RWPE2 (cell line): ENCODE measurements at regions not wholly inside any gene's neighbourhood (a gene's known extent, or its start where the extent isn't known, plus 50 kb on each side); places are given as distances from the start of the nearest gene placed in this dataset.

Experiments used
- ATAC-seq: fragments of 200-7000 bp; cut with Tn5 transposase; 3 replicates; pipeline ENCODE4 v1.9.1; 2021; ENCODE audit warnings: low read depth
- DNase-seq: peaks from one replicate; pipeline ENCODE4 v3.0.0-alpha.2; 2020; ENCODE audit warnings: low spot score
- H3K27ac ChIP-seq: fragments of 450-650 bp; 2 replicates; pipeline ENCODE4 v1.5.1; 2017; ENCODE audit warnings: mild to moderate bottlenecking; ENCODE audit not compliant: poor library complexity, severe bottlenecking
- H3K27me3 ChIP-seq: fragments of 250-450 bp; sonication (Bioruptor Pico); 2 replicates; pipeline ENCODE4 v1.5.1; 2021; ENCODE audit warnings: mild to moderate bottlenecking, moderate library complexity; ENCODE audit not compliant: insufficient read depth, poor library complexity, severe bottlenecking
- H3K36me3 ChIP-seq: fragments of 250-450 bp; sonication (Bioruptor Pico); 2 replicates; pipeline ENCODE4 v1.5.1; 2020; ENCODE audit warnings: low read depth, mild to moderate bottlenecking, moderate library complexity
- H3K4me1 ChIP-seq: fragments of 250-450 bp; sonication (Bioruptor Pico); 2 replicates; pipeline ENCODE4 v1.5.1; 2021; ENCODE audit warnings: mild to moderate bottlenecking, moderate library complexity; ENCODE audit not compliant: insufficient read depth, poor library complexity, severe bottlenecking
- H3K4me3 ChIP-seq: fragments of 250-450 bp; sonication (Bioruptor Pico); 2 replicates; pipeline ENCODE4 v1.5.1; 2021; ENCODE audit warnings: mild to moderate bottlenecking, moderate library complexity; ENCODE audit not compliant: severe bottlenecking
- H3K9me3 ChIP-seq: fragments of 250-450 bp; sonication (Bioruptor Pico); 2 replicates; pipeline ENCODE4 v1.5.1; 2021; ENCODE audit warnings: mild to moderate bottlenecking, moderate library complexity; ENCODE audit not compliant: severe bottlenecking
- CTCF ChIP-seq: fragments of 450-650 bp; IDR thresholded peaks from one replicate; pipeline ENCODE4 v1.5.1; 2017; ENCODE audit warnings: mild to moderate bottlenecking, moderate library complexity; ENCODE audit not compliant: poor library complexity, severe bottlenecking

- Histone ChIP-seq H3K4me1 (peaks cover 7% of the 10 kb centered on the region), H3K4me3 (no peak overlapping the region), H3K9me3 (no peaks in the 10 kb centered on the region), H3K36me3 (no peaks in the 10 kb centered on the region), H3K27ac (no peak overlapping the region), H3K27me3 (no peaks in the 10 kb centered on the region)
- TF ChIP-seq CTCF = no peak
- DNase-seq (no peak), ATAC-seq (no peak)
Measured at GRCh38 chr6:56005426-56005825, 130.0 kb upstream of the BMP5 start.

DNA sequence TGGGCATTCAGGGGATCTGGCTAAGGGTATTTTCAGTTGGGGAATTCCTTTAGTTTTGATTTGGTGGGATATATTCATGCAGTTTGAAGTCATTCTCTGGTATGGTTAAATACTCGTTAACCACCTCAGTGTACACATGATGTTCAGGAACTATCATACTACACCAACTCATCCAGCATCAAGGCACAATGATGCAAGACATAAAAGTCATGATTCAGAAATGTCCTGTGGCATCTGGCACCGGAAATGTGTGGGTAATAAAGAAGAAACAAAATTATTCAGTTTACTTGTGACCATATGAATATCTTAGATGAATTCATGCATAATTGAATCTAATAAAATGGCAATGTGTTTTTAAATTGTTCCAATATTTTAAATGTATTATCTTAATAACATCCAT is 129.0 kb upstream of the BMP5 start:
- TF ChIP-seq CTCF = no peak
- Histone ChIP-seq H3K9me3 (no peaks in the 10 kb centered on the region), H3K4me3 (no peak overlapping the region), H3K27ac (no peak overlapping the region), H3K27me3 (no peaks in the 10 kb centered on the region), H3K36me3 (no peaks in the 10 kb centered on the region), H3K4me1 (peaks cover 7% of the 10 kb centered on the region)
- DNase-seq = no peak
- no peak for ATAC-seq

DNA sequence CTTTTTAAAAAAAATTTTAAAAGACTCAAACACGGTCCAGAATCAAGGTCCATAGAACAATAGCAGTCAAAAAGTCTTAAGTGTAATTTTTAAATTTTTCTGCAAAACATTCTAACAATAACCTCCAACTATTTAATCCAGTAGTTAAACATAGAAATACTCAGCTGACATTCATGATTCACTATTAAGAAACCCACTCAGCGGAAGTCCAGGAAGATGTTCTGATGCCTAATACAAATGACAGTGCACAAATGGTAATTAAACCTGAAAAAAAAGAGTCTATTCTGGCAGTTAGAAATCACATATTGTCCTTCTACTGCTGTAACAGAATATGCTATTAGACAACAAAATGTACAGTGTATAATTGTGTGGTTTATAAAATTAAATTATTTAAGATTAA is 128.2 kb upstream of the BMP5 start:
- DNase-seq = no peak
- Histone ChIP-seq H3K27me3 (no peaks in the 10 kb centered on the region), H3K4me3 (no peak overlapping the region), H3K4me1 (peaks cover 7% of the 10 kb centered on the region), H3K9me3 (no peaks in the 10 kb centered on the region), H3K27ac (no peak overlapping the region), H3K36me3 (no peaks in the 10 kb centered on the region)
- no peak for ATAC-seq
- TF ChIP-seq CTCF = no peak

- Histone ChIP-seq H3K9me3 (no peaks in the 10 kb centered on the region), H3K27me3 (no peaks in the 10 kb centered on the region), H3K4me1 (peaks cover 7% of the 10 kb centered on the region), H3K4me3 (no peak overlapping the region), H3K36me3 (no peaks in the 10 kb centered on the region), H3K27ac (no peak overlapping the region)
- no peak for TF ChIP-seq CTCF
- ATAC-seq (no peak), DNase-seq (no peak)
Measured at GRCh38 chr6:56002336-56002735, 126.9 kb upstream of the BMP5 start.

DNA sequence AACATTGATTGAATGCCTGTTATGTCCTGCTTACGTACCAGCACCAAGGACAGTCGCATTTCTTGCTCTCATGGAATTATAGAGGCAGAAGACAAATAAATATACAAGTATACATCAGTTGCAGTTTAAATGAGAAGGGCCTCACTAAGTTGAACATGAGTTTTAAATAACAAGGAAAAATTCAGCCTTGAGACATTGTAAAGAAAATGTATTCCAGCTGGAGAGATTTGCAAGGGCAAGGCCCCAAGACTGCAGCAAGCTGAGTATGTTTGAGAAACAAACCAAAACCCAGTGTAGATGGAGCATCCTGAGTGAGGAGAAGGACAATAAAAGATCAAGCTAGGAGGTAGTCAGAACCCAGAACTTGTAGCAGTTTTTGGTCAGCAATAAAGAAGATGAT is 123.2 kb upstream of the BMP5 start:
- Histone ChIP-seq H3K27me3 (no peaks in the 10 kb centered on the region), H3K9me3 (no peaks in the 10 kb centered on the region), H3K4me3 (no peak overlapping the region), H3K4me1 (no peaks in the 10 kb centered on the region), H3K36me3 (no peaks in the 10 kb centered on the region), H3K27ac (no peak overlapping the region)
- TF ChIP-seq CTCF = no peak
- ATAC-seq = no peak
- no peak for DNase-seq
